ENCODE measurements at regions not wholly inside any gene's neighbourhood (a gene's known extent, or its start where the extent isn't known, plus 50 kb on each side); places are given as distances from the start of the nearest gene placed in this dataset.

DNA sequence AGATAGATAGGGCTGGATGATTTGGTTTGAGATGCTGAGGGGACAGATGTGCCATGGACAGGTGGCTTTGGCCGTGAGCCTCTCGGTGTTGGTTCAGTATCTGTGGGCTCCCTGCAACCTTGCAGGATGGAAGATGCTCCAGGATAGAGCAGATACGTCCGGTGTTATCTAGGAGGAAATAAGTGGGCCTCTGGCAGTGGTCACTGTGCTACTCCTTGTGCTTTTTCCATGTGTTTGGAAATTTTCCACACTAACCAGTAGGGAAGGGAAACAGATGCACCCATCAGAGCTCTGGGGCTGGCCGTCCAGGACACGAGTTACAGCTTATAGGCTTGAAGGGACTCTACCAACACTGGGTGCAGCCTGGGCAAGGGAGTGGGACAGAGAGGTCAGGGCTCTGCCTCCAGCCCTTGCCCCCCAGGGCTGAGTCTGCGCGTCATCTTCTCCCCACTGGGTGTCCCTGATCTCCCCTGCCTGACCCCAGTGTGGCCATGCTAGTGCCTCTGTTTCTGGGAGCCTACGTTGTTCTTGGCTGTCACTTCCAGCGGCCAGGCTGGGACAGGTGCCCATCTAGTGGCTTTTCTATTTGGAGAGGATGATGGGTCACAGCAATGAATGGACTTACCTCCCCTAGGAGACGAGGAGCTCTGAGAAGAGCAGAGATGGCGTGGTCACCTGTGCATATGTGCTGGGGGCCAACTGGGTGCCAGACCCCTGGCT, 166.9 kb downstream of the SEC14L1 start:
- no peak overlapping the region for H3K4me3 ChIP-seq (ENCODE audit: low read length)
- H3K27me3 ChIP-seq (ENCODE audit: insufficient read depth, low read length), result peaks cover 1% of the 10 kb centered on the region
- no peaks in the 10 kb centered on the region for H3K9me3 ChIP-seq (ENCODE audit: low read length)
- peaks cover 5% of the 10 kb centered on the region for H3K4me1 ChIP-seq (ENCODE audit: insufficient read depth, low read length)
- no peaks in the 10 kb centered on the region for H3K36me3 ChIP-seq (ENCODE audit: insufficient read depth, low read length)
- H2AFZ ChIP-seq (ENCODE audit: low read depth, low read length), result no peak overlapping the region

DNA sequence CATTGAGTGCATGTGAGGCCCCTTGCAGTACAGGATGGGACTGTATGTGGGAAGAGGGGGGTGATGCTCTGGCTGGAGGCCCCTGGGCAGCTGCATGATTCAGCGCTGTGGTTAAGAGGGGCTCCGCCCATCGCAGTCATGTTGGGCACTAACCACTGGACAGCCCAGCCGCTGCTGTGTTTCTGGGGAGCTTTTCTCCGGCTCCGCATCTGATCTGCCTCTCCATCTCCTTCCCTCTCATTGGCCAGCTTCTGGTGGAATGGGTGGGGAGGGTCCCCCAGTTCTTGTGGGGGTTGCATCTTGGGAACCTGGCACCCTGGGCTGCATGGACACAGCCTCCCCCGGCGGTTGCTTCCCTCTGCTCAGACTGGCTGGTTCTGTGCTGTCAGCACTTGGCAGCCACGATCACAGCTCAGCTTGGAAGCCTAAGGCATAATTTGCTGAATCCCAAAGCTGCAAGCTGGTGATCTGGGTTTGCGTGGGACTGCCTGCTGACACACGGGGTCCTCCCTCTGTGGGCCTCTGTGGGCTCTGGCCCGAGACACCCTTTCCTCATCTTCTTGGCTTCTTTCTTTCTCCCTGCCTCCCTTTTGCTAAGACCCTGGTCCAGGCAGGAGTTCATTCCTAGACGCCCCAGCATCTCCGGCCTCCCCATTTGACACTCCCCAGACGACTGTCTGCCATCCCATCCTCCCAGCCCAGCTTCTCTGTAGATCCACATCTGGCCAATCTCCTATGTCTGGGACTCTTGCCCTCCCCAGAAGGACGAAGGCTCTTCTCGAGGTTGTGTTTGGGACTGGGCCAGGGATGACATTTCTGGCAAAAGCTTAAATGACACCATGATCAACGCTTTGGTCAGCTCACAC, 168.3 kb downstream of the SEC14L1 start:
- H3K9me3 ChIP-seq (ENCODE audit: low read length), result no peaks in the 10 kb centered on the region
- no peaks in the 10 kb centered on the region for H3K27me3 ChIP-seq (ENCODE audit: insufficient read depth, low read length)
- H3K4me1 ChIP-seq (ENCODE audit: insufficient read depth, low read length), result peaks cover 7% of the 10 kb centered on the region
- H2AFZ ChIP-seq (ENCODE audit: low read depth, low read length), result no peak overlapping the region
- H3K4me3 ChIP-seq (ENCODE audit: low read length), result no peak overlapping the region
- H3K36me3 ChIP-seq (ENCODE audit: insufficient read depth, low read length), result no peaks in the 10 kb centered on the region

DNA sequence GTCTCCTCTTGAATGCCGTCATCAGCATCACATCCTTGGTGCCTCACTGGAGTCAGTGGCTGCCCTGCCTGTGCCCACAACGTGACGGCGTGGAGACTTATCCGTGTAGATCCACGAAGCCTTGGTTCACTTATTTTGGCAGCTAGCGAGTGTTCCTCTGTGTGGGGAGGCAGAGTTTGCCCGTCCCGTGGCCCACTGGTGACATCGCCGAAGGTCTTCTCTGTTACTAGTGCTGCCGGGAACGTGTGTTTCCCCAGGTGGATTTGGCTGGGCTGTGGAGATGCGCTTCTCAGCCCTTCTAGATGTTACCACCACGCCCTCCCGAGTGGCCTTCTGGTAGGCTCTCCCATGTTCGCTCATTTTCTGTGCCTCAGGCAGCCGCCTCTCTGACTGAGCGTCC, 169.6 kb downstream of the SEC14L1 start:
- no peaks in the 10 kb centered on the region for H3K9me3 ChIP-seq (ENCODE audit: low read length)
- no peaks in the 10 kb centered on the region for H3K27me3 ChIP-seq (ENCODE audit: insufficient read depth, low read length)
- no peak overlapping the region for H3K4me3 ChIP-seq (ENCODE audit: low read length)
- peaks cover 2% of the 10 kb centered on the region for H3K4me1 ChIP-seq (ENCODE audit: insufficient read depth, low read length)
- H3K36me3 ChIP-seq (ENCODE audit: insufficient read depth, low read length), result no peaks in the 10 kb centered on the region
- H2AFZ ChIP-seq (ENCODE audit: low read depth, low read length), result no peak overlapping the region

DNA sequence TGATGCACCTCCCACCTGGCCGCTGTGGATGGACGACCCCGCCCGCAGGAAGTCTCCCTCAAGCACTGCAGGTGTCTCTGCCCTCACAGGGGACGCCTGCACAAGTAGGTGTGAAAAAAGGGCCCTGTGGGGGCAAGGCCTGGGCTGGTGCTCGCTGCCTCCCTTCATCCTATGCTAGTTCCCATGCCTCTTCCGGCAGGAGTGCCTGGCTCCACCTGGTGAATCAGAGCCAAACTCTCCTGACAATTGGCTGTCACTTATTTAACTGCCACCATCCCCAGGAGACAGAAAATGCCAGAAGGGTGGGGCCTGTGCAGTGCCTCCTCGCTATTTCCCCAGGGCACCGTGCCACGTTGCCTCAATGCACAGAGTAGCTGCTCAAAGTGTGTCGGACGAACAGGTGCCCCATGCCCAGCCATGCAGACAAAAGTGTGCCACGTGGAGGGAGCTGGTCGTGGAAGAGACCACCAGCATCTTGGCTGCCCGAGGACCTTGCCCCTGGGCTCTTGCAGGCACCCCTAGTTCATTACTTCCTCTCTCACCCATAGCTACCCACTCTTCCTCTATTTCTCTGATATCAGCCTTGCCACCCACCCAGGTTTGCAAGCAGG, 170.7 kb downstream of the SEC14L1 start:
- no peaks in the 10 kb centered on the region for H3K9me3 ChIP-seq (ENCODE audit: low read length)
- no peak overlapping the region for H2AFZ ChIP-seq (ENCODE audit: low read depth, low read length)
- H3K4me1 ChIP-seq (ENCODE audit: insufficient read depth, low read length), result peaks cover 2% of the 10 kb centered on the region
- no peaks in the 10 kb centered on the region for H3K27me3 ChIP-seq (ENCODE audit: insufficient read depth, low read length)
- H3K4me3 ChIP-seq (ENCODE audit: low read length), result no peak overlapping the region
- no peaks in the 10 kb centered on the region for H3K36me3 ChIP-seq (ENCODE audit: insufficient read depth, low read length)

DNA sequence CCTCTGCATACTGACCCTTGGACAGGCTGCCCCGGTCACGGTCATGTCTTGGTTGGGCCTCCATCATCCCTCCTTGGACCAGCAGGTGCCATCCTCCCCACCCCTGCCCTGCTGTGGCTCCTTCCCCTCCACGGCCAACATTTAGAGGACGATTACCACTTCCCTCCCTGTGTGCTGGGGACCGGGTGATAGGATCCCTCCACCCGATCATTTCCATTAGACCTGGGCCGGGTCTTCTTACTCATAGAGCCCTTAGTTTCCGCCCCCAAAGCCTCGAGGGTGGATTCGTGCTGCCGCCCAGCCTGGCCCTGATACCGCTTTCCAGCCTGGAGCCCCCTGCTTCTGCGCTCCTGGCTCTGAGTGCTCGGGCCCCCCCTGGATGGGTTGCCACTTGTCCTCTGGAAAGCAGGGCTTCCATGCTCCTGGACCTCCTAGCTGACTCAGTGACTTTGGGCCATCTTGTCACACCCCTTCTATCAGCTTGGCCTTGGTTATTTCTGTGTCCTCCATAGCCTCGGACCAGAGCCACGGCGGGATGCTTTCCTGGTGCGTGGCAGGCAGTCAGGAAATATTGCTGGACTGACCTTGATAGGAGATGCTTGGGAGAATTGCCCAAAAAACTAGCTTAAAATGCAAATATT, 171.4 kb downstream of the SEC14L1 start:
- H3K36me3 ChIP-seq (ENCODE audit: insufficient read depth, low read length), result no peaks in the 10 kb centered on the region
- peaks cover 2% of the 10 kb centered on the region for H3K4me1 ChIP-seq (ENCODE audit: insufficient read depth, low read length)
- H3K9me3 ChIP-seq (ENCODE audit: low read length), result no peaks in the 10 kb centered on the region
- no peaks in the 10 kb centered on the region for H3K27me3 ChIP-seq (ENCODE audit: insufficient read depth, low read length)
- no peak overlapping the region for H2AFZ ChIP-seq (ENCODE audit: low read depth, low read length)
- H3K4me3 ChIP-seq (ENCODE audit: low read length), result no peak overlapping the region

DNA sequence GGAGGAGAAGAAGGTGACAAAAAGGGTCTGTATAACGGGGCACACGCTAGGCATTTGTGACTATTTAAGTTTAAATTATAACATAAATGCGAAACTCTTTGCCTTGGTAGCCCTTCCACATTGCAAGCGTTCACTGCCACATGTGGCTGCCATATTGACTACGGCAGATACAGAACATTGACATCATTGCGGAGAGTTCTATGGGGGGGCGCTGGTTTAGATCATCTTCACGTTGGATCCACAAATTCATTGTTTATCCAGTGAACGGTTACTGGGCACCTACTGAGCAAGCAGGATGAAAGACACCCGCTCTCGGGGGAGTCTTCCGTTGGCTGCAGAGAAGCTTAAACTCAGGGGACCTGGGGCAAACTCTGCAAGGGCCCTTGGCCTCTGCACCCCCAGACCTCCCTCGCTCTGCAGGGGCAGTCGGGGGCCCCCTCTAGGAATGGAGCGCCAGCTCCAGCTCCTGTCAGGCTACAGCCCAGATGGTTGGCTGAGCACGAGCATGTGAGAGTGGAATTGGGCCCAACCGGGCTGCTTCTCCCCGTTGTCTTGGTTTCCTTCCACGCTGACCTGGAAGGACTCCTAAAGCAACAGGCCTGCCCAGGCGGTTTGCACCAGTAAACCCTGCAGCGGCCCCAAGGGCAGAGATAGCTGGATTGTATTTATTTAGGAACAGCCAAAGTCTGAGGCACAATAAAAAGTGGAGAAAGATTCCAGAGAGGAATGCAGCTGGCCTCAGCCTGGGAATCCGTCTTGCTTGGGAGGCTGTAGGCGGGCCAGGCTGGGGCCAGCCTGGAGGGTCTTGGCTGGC, 172.2 kb downstream of the SEC14L1 start:
- no peaks in the 10 kb centered on the region for H3K27me3 ChIP-seq (ENCODE audit: insufficient read depth, low read length)
- H3K36me3 ChIP-seq (ENCODE audit: insufficient read depth, low read length), result no peaks in the 10 kb centered on the region
- no peak overlapping the region for H3K4me3 ChIP-seq (ENCODE audit: low read length)
- peaks cover 2% of the 10 kb centered on the region for H3K4me1 ChIP-seq (ENCODE audit: insufficient read depth, low read length)
- H2AFZ ChIP-seq (ENCODE audit: low read depth, low read length), result no peak overlapping the region
- H3K9me3 ChIP-seq (ENCODE audit: low read length), result no peaks in the 10 kb centered on the region

DNA sequence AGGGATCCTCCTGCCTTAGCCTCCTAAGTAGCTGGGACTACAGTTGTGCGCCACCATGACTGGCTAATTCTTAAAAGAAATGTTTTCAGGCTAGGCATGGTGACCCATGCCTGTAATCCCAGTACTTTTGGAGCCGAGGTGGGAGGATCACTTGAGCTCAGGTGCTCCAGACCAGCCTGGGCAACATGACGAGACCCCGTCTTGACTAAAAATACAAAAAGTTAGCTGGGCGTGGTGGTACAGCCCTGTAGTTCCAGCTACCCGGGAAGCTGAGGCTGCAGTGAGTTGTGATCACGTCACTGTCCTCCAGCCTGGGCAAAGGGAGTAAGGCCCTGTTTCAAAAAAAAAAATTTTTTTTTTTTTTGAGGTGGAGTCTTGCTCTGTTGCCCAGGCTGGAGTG, 173.1 kb downstream of the SEC14L1 start:
- Histone ChIP-seq H3K4me3 (ENCODE audit: low read length) (no peak overlapping the region), H3K27me3 (ENCODE audit: insufficient read depth, low read length) (no peaks in the 10 kb centered on the region), H2AFZ (ENCODE audit: low read depth, low read length) (no peak overlapping the region), H3K36me3 (ENCODE audit: insufficient read depth, low read length) (no peaks in the 10 kb centered on the region), H3K4me1 (ENCODE audit: insufficient read depth, low read length) (peaks cover 2% of the 10 kb centered on the region), H3K9me3 (ENCODE audit: low read length) (no peaks in the 10 kb centered on the region)

DNA sequence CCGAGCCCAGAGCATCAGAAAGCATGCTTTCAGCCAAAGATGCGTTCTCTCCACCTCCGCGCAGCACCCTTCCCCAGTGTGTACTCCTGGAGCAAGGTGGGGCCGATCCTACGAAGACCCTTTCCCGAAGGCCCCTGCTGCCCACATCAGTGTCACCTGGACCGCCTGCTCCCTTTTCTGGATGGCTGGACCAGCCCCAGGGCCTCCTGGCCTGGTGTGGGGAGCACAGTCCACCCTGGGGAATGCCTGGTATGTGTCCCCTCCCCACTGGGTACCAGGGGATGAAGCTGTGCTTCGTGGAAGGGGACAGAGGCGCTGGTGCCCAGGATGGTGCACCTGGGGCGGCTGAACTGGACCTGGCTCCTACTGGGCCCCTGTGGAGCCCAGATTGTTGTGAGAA, 173.8 kb downstream of the SEC14L1 start:
- Histone ChIP-seq H3K4me3 (ENCODE audit: low read length) (no peak overlapping the region), H3K36me3 (ENCODE audit: insufficient read depth, low read length) (no peaks in the 10 kb centered on the region), H3K4me1 (ENCODE audit: insufficient read depth, low read length) (peaks cover 2% of the 10 kb centered on the region), H3K9me3 (ENCODE audit: low read length) (no peaks in the 10 kb centered on the region), H2AFZ (ENCODE audit: low read depth, low read length) (no peak overlapping the region), H3K27me3 (ENCODE audit: insufficient read depth, low read length) (no peaks in the 10 kb centered on the region)

DNA sequence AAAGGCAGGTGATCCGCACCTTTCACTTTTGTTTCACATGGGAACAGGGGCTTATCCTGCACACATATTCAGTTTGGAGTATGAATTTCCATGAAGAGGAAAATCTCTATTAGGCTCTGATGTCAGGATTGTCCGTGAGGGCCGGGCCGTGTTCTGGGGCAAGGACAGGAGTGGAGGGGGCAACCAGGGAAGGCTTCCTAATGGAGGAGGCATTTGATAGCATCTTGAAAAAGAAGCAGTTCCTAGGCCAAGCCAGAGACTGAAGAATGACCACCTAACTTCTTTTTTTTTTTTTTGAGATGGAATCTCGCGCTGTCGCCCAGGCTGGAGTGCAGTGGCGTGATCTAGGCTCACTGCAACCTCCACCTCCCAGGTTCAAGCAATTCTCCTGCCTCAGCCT, 174.2 kb downstream of the SEC14L1 start:
- no peaks in the 10 kb centered on the region for H3K27me3 ChIP-seq (ENCODE audit: insufficient read depth, low read length)

DNA sequence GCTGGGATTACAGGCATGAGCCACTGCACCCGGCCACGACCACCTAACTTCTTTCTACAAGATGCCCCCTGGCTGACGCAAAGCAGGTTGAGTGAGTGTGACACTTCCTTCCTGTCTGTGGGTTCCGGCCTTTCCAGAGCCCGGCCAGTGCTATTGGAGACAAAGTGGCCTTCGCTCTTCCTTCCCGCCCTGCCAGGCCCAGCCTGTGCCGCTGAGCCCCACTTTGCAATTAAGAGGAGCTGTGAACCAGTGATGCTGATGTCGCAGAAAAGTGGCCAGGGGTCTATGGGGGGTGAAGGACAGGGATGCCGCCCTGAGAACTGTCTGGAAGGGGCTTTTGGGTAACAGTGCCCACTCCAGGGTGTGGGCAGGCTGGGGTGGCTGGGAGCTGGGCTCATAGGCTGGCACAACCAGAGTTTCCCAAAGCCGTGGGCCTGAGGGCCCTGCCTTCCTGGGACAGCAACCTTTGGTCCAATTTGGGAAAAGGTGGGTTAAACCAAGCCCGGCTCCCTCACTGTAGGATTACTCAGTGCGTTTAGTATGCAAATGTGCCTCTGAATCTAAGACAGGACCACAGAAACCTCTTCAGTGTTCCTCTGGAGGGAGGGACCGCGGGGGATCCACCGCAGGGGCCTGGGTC, 174.9 kb downstream of the SEC14L1 start:
- H2AFZ ChIP-seq (ENCODE audit: low read depth, low read length), result no peak overlapping the region
- H3K36me3 ChIP-seq (ENCODE audit: insufficient read depth, low read length), result no peaks in the 10 kb centered on the region
- no peaks in the 10 kb centered on the region for H3K9me3 ChIP-seq (ENCODE audit: low read length)
- no peak overlapping the region for H3K4me3 ChIP-seq (ENCODE audit: low read length)
- H3K4me1 ChIP-seq (ENCODE audit: insufficient read depth, low read length), result peaks cover 2% of the 10 kb centered on the region
- H3K27me3 ChIP-seq (ENCODE audit: insufficient read depth, low read length), result no peaks in the 10 kb centered on the region

More for the DNA sequence above, 174.2 kb downstream of the SEC14L1 start:
- Histone ChIP-seq H3K36me3 (ENCODE audit: insufficient read depth, low read length) (no peaks in the 10 kb centered on the region), H3K4me3 (ENCODE audit: low read length) (no peak overlapping the region), H3K9me3 (ENCODE audit: low read length) (no peaks in the 10 kb centered on the region), H3K4me1 (ENCODE audit: insufficient read depth, low read length) (peaks cover 2% of the 10 kb centered on the region), H2AFZ (ENCODE audit: low read depth, low read length) (no peak overlapping the region)

DNA sequence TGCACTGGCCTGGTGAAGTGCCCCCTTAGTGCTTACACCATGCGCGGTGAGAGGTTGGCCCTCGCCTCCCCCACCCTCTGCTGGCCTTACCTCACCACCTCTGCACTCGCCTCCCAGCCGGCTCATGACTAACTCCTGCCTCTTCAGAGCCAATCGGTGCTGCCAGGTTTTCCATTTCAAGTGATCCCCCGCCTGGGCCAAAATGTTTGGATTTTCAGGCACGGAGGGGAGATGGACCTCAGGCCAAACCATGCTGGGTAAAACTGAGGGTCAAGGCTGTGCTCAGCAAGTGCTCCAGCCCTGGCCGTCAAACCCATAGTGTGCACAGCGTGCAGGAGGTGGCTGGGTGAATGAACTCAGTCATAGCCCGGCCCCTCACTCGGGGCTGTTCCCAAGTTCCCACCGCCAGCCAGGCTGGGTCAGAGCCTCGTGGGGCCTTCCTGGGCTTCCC, 175.4 kb downstream of the SEC14L1 start:
- no peak overlapping the region for H2AFZ ChIP-seq (ENCODE audit: low read depth, low read length)
- H3K4me3 ChIP-seq (ENCODE audit: low read length), result no peak overlapping the region
- no peaks in the 10 kb centered on the region for H3K27me3 ChIP-seq (ENCODE audit: insufficient read depth, low read length)
- H3K4me1 ChIP-seq (ENCODE audit: insufficient read depth, low read length), result peaks cover 2% of the 10 kb centered on the region
- H3K9me3 ChIP-seq (ENCODE audit: low read length), result no peaks in the 10 kb centered on the region
- H3K36me3 ChIP-seq (ENCODE audit: insufficient read depth, low read length), result no peaks in the 10 kb centered on the region

DNA sequence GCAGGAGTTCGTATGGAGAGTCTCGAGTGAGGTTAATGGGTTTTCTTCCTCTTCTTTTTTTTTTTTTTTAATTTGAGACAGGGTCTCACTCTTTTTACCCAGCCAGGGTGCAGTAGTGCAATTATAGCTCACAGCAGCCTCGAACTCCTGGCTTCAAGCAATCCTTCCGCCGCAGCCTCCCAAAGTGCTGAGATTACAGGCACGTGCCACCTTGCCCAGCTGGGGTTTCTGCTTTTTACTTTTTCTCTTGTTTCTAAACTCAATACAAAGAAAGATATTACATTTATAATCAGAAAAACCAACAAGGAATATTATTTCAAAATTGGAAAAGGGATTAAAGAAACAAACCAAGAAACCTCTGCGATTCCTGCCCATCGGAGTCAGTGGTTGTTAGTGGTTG, 175.9 kb downstream of the SEC14L1 start:
- H2AFZ ChIP-seq (ENCODE audit: low read depth, low read length), result no peak overlapping the region
- H3K4me3 ChIP-seq (ENCODE audit: low read length), result no peak overlapping the region
- H3K36me3 ChIP-seq (ENCODE audit: insufficient read depth, low read length), result no peaks in the 10 kb centered on the region
- H3K4me1 ChIP-seq (ENCODE audit: insufficient read depth, low read length), result peaks cover 2% of the 10 kb centered on the region
- H3K9me3 ChIP-seq (ENCODE audit: low read length), result no peaks in the 10 kb centered on the region
- no peaks in the 10 kb centered on the region for H3K27me3 ChIP-seq (ENCODE audit: insufficient read depth, low read length)

Data from neuron (in vitro differentiated cells).